ENCODE measurements at regions not wholly inside any gene's neighbourhood (a gene's known extent, or its start where the extent isn't known, plus 50 kb on each side); places are given as distances from the start of the nearest gene placed in this dataset.

GRCh38 chr10:6840766-6841165 is 260.7 kb upstream of the PRKCQ start:
- TF ChIP-seq CTCF (IDR thresholded peaks at IDR 0.05), result no peak
- no peak for TF ChIP-seq POLR2A (IDR thresholded peaks at IDR 0.05)

Data from esophagus squamous epithelium (tissue), 4 donors.